MCF 10A (cell line): ENCODE measurements at regions not wholly inside any gene's neighbourhood (a gene's known extent, or its start where the extent isn't known, plus 50 kb on each side); places are given as distances from the start of the nearest gene placed in this dataset.

Experiments
- BruUV-seq: library from RNA; stranded (reverse); fragments of 400-500 nt; replicated peaks from 2 replicates; lab custom pipeline; 2021; lab: Mats Ljungman, UMichigan
- CTCF ChIA-PET: fragments of 300-600 bp; sonication (Branson Sonifier 250); formaldehyde crosslinking; extraction: SDS; loops from one replicate; lab custom pipeline; 2021; ENCODE audit warnings: antibody characterized with exemption, inconsistent platforms; lab: Yijun Ruan, JAX
- POLR2A ChIA-PET: fragments of 300-600, 350-650 bp; sonication (Branson Sonifier 250); formaldehyde crosslinking; extraction: SDS; loops from one replicate; lab custom pipeline; 2020; ENCODE audit warnings: antibody characterized with exemption, inconsistent platforms; lab: Yijun Ruan, JAX
- DNase-seq: peaks from one replicate; pipeline ENCODE4 v3.0.0-alpha.2; 2018; ENCODE audit not compliant: unreplicated experiment
- H3K27ac Mint-ChIP-seq: one replicate; pipeline ENCODE4 v1.8.0; 2022; ENCODE audit warnings: mild to moderate bottlenecking, low read depth, mixed read lengths; ENCODE audit not compliant: unreplicated experiment
- H3K27me3 Mint-ChIP-seq: one replicate; pipeline ENCODE4 v1.8.0; 2022; ENCODE audit warnings: mixed read lengths; ENCODE audit not compliant: insufficient read depth, unreplicated experiment
- H3K36me3 Mint-ChIP-seq: one replicate; pipeline ENCODE4 v1.8.0; 2022; ENCODE audit warnings: mild to moderate bottlenecking, moderate library complexity, mixed read lengths; ENCODE audit not compliant: insufficient read depth, unreplicated experiment
- H3K4me1 Mint-ChIP-seq: one replicate; pipeline ENCODE4 v1.8.0; 2022; ENCODE audit warnings: mixed read lengths; ENCODE audit not compliant: insufficient read depth, unreplicated experiment
- H3K4me3 Mint-ChIP-seq: one replicate; pipeline ENCODE4 v1.8.0; 2022; ENCODE audit warnings: mild to moderate bottlenecking, moderate library complexity, mixed read lengths; ENCODE audit not compliant: unreplicated experiment
- H3K9me3 Mint-ChIP-seq: one replicate; pipeline ENCODE4 v1.8.0; 2022; ENCODE audit warnings: mixed read lengths; ENCODE audit not compliant: unreplicated experiment
- intact Hi-C: fragments of 100-400 bp; cut with micrococcal nuclease; formaldehyde crosslinking; loops from 2 replicates; pipeline ENCODE4 v1.14.1; 2022
- TF ChIP-seq, protein P1 (sequence below): fragments of 200-600 bp; IDR thresholded peaks from one replicate; pipeline ENCODE4 v1.8.0; 2022; ENCODE audit warnings: antibody characterized with exemption, mild to moderate bottlenecking; ENCODE audit not compliant: unreplicated experiment

DNA sequence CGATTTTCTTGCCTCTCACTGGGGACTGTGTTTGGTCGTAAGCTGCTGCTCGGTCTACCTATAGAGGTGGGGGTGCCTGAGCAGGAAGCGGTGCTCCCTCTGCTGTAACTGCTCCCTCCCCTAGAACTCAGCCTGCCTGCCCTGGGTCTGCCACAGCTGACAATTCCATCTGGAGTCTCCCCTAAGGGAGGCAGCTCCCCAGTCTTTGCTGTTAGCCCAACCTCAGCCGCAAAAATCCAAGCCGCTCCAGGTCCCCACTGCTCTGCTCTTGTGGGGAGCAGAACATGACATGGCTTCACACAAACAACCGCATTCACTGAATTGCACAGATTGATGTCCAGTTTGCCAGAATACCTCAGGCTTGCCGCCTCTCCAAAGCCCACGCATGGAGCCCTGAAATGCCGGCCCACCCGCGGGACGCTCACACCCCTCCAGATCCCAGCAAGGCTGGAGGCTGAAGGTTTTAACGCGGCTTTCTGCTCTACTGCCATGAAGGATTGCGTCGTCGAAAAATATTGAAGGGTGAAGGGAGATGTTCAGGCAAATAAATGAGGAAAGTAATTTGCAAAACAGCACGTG lies 221.5 kb upstream of the FOXF1 start:
- intact Hi-C loops = no loop called here
- BruUV-seq = no TSS peak
- TF ChIP-seq, protein P1, sequence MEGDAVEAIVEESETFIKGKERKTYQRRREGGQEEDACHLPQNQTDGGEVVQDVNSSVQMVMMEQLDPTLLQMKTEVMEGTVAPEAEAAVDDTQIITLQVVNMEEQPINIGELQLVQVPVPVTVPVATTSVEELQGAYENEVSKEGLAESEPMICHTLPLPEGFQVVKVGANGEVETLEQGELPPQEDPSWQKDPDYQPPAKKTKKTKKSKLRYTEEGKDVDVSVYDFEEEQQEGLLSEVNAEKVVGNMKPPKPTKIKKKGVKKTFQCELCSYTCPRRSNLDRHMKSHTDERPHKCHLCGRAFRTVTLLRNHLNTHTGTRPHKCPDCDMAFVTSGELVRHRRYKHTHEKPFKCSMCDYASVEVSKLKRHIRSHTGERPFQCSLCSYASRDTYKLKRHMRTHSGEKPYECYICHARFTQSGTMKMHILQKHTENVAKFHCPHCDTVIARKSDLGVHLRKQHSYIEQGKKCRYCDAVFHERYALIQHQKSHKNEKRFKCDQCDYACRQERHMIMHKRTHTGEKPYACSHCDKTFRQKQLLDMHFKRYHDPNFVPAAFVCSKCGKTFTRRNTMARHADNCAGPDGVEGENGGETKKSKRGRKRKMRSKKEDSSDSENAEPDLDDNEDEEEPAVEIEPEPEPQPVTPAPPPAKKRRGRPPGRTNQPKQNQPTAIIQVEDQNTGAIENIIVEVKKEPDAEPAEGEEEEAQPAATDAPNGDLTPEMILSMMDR = no peak
- ChIA-PET CTCF (no interaction called here), POLR2A (no interaction called here)
- no peak for DNase-seq
- Mint-ChIP-seq H3K9me3 (no peaks in the 10 kb centered on the region), H3K36me3 (no peaks in the 10 kb centered on the region), H3K27ac (no peak overlapping the region), H3K4me1 (no peaks in the 10 kb centered on the region), H3K27me3 (peaks cover 74% of the 10 kb centered on the region), H3K4me3 (no peak overlapping the region)

DNA sequence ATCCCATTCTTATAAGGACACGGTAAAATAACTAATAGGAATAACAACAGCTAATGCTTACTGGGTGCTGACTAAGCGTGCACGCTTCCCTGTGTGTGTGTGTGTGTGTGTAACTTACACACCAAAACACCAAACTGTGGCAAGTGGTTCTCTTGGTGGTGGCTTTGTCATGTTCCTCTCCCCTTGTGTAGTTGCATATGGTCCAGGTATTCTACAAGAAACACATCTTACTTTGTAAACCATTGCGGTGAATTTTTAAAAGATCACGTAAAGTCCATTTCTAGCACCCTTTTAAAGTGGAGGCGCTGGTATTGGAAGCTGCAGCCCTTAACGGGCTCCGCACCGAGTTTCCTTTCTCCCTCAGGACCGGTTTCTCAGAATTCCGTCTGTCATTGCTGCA lies 221.0 kb upstream of the FOXF1 start:
- peaks cover 79% of the 10 kb centered on the region for H3K27me3 Mint-ChIP-seq
- DNase-seq = no peak
- H3K4me3 Mint-ChIP-seq = no peak overlapping the region
- TF ChIP-seq, protein P1 = no peak
- no peak overlapping the region for H3K27ac Mint-ChIP-seq
- no peaks in the 10 kb centered on the region for H3K36me3 Mint-ChIP-seq
- POLR2A ChIA-PET = no interaction called here
- H3K4me1 Mint-ChIP-seq = no peaks in the 10 kb centered on the region
- BruUV-seq = no TSS peak
- CTCF ChIA-PET = no interaction called here
- intact Hi-C loops = no loop called here
- no peaks in the 10 kb centered on the region for H3K9me3 Mint-ChIP-seq

DNA sequence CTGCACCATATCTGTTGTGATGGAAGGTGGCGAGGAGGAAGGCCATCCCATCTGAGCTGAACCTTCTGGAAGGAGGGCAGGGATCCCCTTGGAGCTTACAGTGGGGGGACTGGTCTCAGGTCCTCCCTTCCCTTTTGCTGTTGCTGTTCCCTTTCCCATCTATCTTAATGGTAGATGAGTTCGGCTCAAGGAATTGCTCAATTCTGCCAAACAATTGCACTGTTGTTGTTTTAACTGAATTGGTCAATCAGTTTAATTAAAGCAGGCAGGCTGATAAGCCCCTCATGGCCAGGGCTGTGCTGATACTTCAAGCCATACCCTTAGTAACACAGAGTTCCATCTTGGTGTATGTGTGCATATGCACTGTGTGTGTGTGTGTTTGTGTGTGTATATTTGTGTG lies 220.4 kb upstream of the FOXF1 start:
- POLR2A ChIA-PET = no interaction called here
- H3K36me3 Mint-ChIP-seq = no peaks in the 10 kb centered on the region
- no TSS peak for BruUV-seq

DNA sequence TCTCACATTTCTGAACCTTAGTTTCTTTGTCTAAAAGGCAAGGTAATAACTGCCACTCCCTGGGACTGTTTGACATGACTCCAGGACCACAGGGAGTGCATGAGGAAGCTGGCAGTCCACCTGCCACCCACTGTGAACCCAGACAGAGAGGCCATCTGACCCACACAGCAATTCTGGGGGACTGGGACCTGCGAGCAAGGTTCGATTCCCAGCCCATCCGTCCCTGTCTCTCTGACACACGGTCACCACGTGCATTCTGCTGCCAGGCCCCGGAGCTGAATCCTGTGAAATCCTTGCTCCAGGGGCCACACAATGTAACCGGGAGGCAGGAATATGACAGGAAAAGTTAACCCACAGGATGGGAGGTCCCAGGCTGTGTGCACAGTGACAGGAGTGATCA lies 218.8 kb upstream of the FOXF1 start:
- POLR2A ChIA-PET = interaction anchor here (0.7 kb wide), 1 partner anchor 31 kb away, joined by 4 read pairs; no protein-coding TSS in a partner anchor
- no peak overlapping the region for H3K4me3 Mint-ChIP-seq
- BruUV-seq = no TSS peak
- intact Hi-C loops = no loop called here
- CTCF ChIA-PET = no interaction called here
- TF ChIP-seq, protein P1 = no peak
- no peaks in the 10 kb centered on the region for H3K9me3 Mint-ChIP-seq
- peaks cover 100% of the 10 kb centered on the region for H3K27me3 Mint-ChIP-seq
- no peak for DNase-seq
- H3K27ac Mint-ChIP-seq = no peak overlapping the region
- H3K36me3 Mint-ChIP-seq = no peaks in the 10 kb centered on the region
- no peaks in the 10 kb centered on the region for H3K4me1 Mint-ChIP-seq

More for the DNA sequence above, 220.4 kb upstream of the FOXF1 start:
- TF ChIP-seq, protein P1 = no peak
- H3K27me3 Mint-ChIP-seq = peaks cover 85% of the 10 kb centered on the region
- no peak overlapping the region for H3K27ac Mint-ChIP-seq
- no peaks in the 10 kb centered on the region for H3K4me1 Mint-ChIP-seq
- no peak for DNase-seq
- intact Hi-C loops = no loop called here
- CTCF ChIA-PET = no interaction called here
- no peaks in the 10 kb centered on the region for H3K9me3 Mint-ChIP-seq
- no peak overlapping the region for H3K4me3 Mint-ChIP-seq
